HCT116 (cell line): ENCODE measurements at regions not wholly inside any gene's neighbourhood (a gene's known extent, or its start where the extent isn't known, plus 50 kb on each side); places are given as distances from the start of the nearest gene placed in this dataset.

ENCODE experiments used
- EZH2 ChIP-seq: fragments of 200-600 bp; sonication (generic); IDR thresholded peaks from 2 replicates; pipeline ENCODE4 v1.6.1; 2017; ENCODE audit warnings: antibody characterized with exemption, mixed run types
- EZH2phosphoT487 ChIP-seq: fragments of 200-600 bp; IDR thresholded peaks from 2 replicates; pipeline ENCODE4 v1.6.1; 2018; ENCODE audit warnings: antibody characterized with exemption, borderline replicate concordance
- JUND ChIP-seq: IDR thresholded peaks from 2 replicates; pipeline ENCODE4 v1.6.1; 2012
- POLR2A ChIP-seq: IDR thresholded peaks from 2 replicates; pipeline ENCODE4 v1.7.0; 2011; ENCODE audit warnings: borderline replicate concordance; ENCODE audit not compliant: insufficient read depth, insufficient read length; ENCODE audit errors: extremely low read depth
- POLR2AphosphoS5 ChIP-seq: IDR thresholded peaks from 2 replicates; pipeline ENCODE4 v1.6.1; 2011; ENCODE audit warnings: mild to moderate bottlenecking, low read depth, low read length, moderate library complexity
- TF ChIP-seq, protein P1 (sequence below), 3 experiments: fragments of 200-600 bp in 1 of 3; sonication (generic) in 1 of 3; IDR thresholded peaks in 2 of 3; conservative IDR thresholded peaks in 1 of 3; 2 replicates each; pipeline ENCODE4 v1.5.1; 2012 to 2017; ENCODE audit warnings: low read depth in 2 of 3, low read length in 2 of 3, antibody characterized with exemption in 1 of 3, borderline replicate concordance in 1 of 3, control low read depth in 1 of 3, mild to moderate bottlenecking in 1 of 3, mixed read lengths in 1 of 3, mixed run types in 1 of 3, moderate library complexity in 1 of 3; ENCODE audit not compliant: insufficient read depth in 1 of 3
- TF ChIP-seq, protein P2 (sequence below): IDR thresholded peaks from 2 replicates; pipeline ENCODE4 v1.6.1; 2011; ENCODE audit warnings: mild to moderate bottlenecking, low read length, moderate library complexity; ENCODE audit not compliant: insufficient replicate concordance; ENCODE audit errors: extremely low read depth

DNA sequence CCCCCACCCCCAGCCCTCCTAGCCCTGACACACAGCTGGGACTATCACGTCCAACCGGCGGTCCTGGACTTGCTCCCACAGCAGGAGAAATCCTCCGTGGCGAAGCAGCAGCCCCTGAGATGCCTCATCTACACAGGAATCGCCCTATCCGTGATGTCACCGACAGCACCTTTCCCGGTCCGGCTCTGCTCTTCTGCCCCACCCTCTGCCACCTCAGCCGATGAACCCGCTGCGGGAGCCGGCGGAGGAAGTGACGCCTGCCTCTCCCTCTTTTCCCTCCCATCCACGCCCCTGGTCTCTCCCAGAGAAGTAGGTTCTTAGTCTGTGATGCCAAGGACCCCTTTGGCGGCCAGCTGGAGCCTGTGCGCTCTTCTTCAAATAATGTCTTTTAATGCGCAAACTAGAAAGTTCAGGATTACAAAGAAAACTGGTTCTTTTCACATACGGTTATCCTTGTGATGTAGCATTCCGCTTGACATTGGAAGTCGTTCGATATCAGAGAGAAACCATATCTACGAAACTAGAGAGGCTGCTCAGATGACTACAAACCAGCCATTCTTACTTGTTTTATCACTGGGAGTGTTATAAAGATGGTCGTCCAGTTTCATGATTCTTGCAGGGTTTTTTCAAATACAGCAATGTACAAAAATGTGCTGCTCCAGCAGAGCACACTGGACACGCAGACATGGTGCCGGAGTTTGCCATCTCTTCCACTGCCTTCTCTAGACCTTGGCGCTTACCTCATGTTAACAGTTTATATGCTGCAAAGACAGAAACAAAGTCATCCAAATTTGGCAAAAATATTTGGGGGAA is 120.3 kb downstream of the PPIAL4G start:
- TF ChIP-seq EZH2: no peak
- TF ChIP-seq, protein P1, sequence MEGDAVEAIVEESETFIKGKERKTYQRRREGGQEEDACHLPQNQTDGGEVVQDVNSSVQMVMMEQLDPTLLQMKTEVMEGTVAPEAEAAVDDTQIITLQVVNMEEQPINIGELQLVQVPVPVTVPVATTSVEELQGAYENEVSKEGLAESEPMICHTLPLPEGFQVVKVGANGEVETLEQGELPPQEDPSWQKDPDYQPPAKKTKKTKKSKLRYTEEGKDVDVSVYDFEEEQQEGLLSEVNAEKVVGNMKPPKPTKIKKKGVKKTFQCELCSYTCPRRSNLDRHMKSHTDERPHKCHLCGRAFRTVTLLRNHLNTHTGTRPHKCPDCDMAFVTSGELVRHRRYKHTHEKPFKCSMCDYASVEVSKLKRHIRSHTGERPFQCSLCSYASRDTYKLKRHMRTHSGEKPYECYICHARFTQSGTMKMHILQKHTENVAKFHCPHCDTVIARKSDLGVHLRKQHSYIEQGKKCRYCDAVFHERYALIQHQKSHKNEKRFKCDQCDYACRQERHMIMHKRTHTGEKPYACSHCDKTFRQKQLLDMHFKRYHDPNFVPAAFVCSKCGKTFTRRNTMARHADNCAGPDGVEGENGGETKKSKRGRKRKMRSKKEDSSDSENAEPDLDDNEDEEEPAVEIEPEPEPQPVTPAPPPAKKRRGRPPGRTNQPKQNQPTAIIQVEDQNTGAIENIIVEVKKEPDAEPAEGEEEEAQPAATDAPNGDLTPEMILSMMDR (IDR thresholded peaks at IDR 0.05 in 2 of 3, conservative IDR thresholded peaks at IDR 0.05 in 1 of 3; ENCODE audit: borderline replicate concordance in 1 of 3, insufficient read depth in 1 of 3, low read depth in 2 of 3, low read length in 2 of 3): no peak
- TF ChIP-seq EZH2phosphoT487: no peak
- TF ChIP-seq, protein P2, sequence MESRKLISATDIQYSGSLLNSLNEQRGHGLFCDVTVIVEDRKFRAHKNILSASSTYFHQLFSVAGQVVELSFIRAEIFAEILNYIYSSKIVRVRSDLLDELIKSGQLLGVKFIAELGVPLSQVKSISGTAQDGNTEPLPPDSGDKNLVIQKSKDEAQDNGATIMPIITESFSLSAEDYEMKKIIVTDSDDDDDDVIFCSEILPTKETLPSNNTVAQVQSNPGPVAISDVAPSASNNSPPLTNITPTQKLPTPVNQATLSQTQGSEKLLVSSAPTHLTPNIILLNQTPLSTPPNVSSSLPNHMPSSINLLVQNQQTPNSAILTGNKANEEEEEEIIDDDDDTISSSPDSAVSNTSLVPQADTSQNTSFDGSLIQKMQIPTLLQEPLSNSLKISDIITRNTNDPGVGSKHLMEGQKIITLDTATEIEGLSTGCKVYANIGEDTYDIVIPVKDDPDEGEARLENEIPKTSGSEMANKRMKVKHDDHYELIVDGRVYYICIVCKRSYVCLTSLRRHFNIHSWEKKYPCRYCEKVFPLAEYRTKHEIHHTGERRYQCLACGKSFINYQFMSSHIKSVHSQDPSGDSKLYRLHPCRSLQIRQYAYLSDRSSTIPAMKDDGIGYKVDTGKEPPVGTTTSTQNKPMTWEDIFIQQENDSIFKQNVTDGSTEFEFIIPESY: no peak
- no peak for TF ChIP-seq JUND
- TF ChIP-seq POLR2AphosphoS5: no peak; the same call in 1 of the 2 replicates
- TF ChIP-seq POLR2A: no peak
